ENCODE measurements at regions not wholly inside any gene's neighbourhood (a gene's known extent, or its start where the extent isn't known, plus 50 kb on each side); places are given as distances from the start of the nearest gene placed in this dataset. TPM values are rescaled to one million over a fixed set of nuclear protein-coding genes. Genes with fewer than 3 reads are reported as not detected.

Small RNAs in the stretch of these regions (microRNA-seq; reads per million reads assigned to microRNA genes)
- 4.3 reads per million, percentile 7 among the genes with 10 or more reads in this experiment for gene MIR30A (ENCODE audit: borderline microRNAs expressed, borderline number of aligned reads, borderline replicate concordance)
- gene MIR30C2 (ENCODE audit: borderline microRNAs expressed, borderline number of aligned reads, borderline replicate concordance): not detected
